ENCODE measurements at regions not wholly inside any gene's neighbourhood (a gene's known extent, or its start where the extent isn't known, plus 50 kb on each side); places are given as distances from the start of the nearest gene placed in this dataset.

GRCh38 chr1:221815660-221816059 lies 73.8 kb upstream of the DUSP10 start:
- Histone ChIP-seq H2AFZ (ENCODE audit: low read length) (no peak overlapping the region), H3K79me2 (ENCODE audit: insufficient read depth, low read length) (no peaks in the 10 kb centered on the region), H3F3A (ENCODE audit: low read depth) (no peaks in the 10 kb centered on the region), H3K36me3 (ENCODE audit: insufficient read depth, low read length) (no peaks in the 10 kb centered on the region), H3K9me2 (replicated peaks; ENCODE audit: low read depth, low read length) (no peaks in the 10 kb centered on the region), H4K20me1 (ENCODE audit: insufficient read depth, low read length, poor library complexity, severe bottlenecking) (no peaks in the 10 kb centered on the region), H3K4me2 (ENCODE audit: low read depth, low read length, poor library complexity, severe bottlenecking) (no peak overlapping the region), H3K9me3 (ENCODE audit: insufficient read depth, low read depth, low read length) (no peaks in the 10 kb centered on the region), H3K4me1 (ENCODE audit: insufficient read depth, low read length, poor library complexity, severe bottlenecking) (peaks cover 9% of the 10 kb centered on the region), H3K4me3 (ENCODE audit: low read length, poor library complexity, severe bottlenecking) (no peak overlapping the region), H3K27me3 (ENCODE audit: insufficient read depth, low read length, poor library complexity, severe bottlenecking) (no peaks in the 10 kb centered on the region), H3K9ac (ENCODE audit: low read depth, low read length, poor library complexity, severe bottlenecking) (no peak overlapping the region)
- TF ChIP-seq EZH2phosphoT487 (IDR thresholded peaks at IDR 0.05; ENCODE audit: borderline replicate concordance): no peak
- no peak for TF ChIP-seq CTCF (conservative IDR thresholded peaks at IDR 0.05; ENCODE audit: low read length)

- Histone ChIP-seq H2AFZ (ENCODE audit: low read length) (no peak overlapping the region), H3K36me3 (ENCODE audit: insufficient read depth, low read length) (no peaks in the 10 kb centered on the region), H3F3A (ENCODE audit: low read depth) (peaks cover 4% of the 10 kb centered on the region), H3K9ac (ENCODE audit: low read depth, low read length, poor library complexity, severe bottlenecking) (no peak overlapping the region), H3K4me2 (ENCODE audit: low read depth, low read length, poor library complexity, severe bottlenecking) (no peak overlapping the region), H3K4me3 (ENCODE audit: low read length, poor library complexity, severe bottlenecking) (no peak overlapping the region), H3K9me3 (ENCODE audit: insufficient read depth, low read depth, low read length) (no peaks in the 10 kb centered on the region), H3K4me1 (ENCODE audit: insufficient read depth, low read length, poor library complexity, severe bottlenecking) (peaks cover 25% of the 10 kb centered on the region), H4K20me1 (ENCODE audit: insufficient read depth, low read length, poor library complexity, severe bottlenecking) (no peaks in the 10 kb centered on the region), H3K9me2 (replicated peaks; ENCODE audit: low read depth, low read length) (no peaks in the 10 kb centered on the region), H3K79me2 (ENCODE audit: insufficient read depth, low read length) (no peaks in the 10 kb centered on the region), H3K27me3 (ENCODE audit: insufficient read depth, low read length, poor library complexity, severe bottlenecking) (no peaks in the 10 kb centered on the region)
- no peak for TF ChIP-seq CTCF (conservative IDR thresholded peaks at IDR 0.05; ENCODE audit: low read length)
- TF ChIP-seq EZH2phosphoT487 (IDR thresholded peaks at IDR 0.05; ENCODE audit: borderline replicate concordance): no peak
Observed at GRCh38 chr1:221813887-221814286, 72.0 kb upstream of the DUSP10 start.

GRCh38 chr1:221812905-221813597 lies 71.2 kb upstream of the DUSP10 start:
- Histone ChIP-seq H3K9me3 (ENCODE audit: insufficient read depth, low read depth, low read length) (no peaks in the 10 kb centered on the region), H3K27me3 (ENCODE audit: insufficient read depth, low read length, poor library complexity, severe bottlenecking) (no peaks in the 10 kb centered on the region), H3K9ac (ENCODE audit: low read depth, low read length, poor library complexity, severe bottlenecking) (no peak overlapping the region), H3K4me3 (ENCODE audit: low read length, poor library complexity, severe bottlenecking) (no peak overlapping the region), H3K9me2 (replicated peaks; ENCODE audit: low read depth, low read length) (no peaks in the 10 kb centered on the region), H4K20me1 (ENCODE audit: insufficient read depth, low read length, poor library complexity, severe bottlenecking) (no peaks in the 10 kb centered on the region), H3K36me3 (ENCODE audit: insufficient read depth, low read length) (no peaks in the 10 kb centered on the region), H3F3A (ENCODE audit: low read depth) (peaks cover 4% of the 10 kb centered on the region), H3K4me1 (ENCODE audit: insufficient read depth, low read length, poor library complexity, severe bottlenecking) (peaks cover 33% of the 10 kb centered on the region), H3K4me2 (ENCODE audit: low read depth, low read length, poor library complexity, severe bottlenecking) (no peak overlapping the region), H2AFZ (ENCODE audit: low read length) (no peak overlapping the region), H3K79me2 (ENCODE audit: insufficient read depth, low read length) (no peaks in the 10 kb centered on the region)
- no peak for TF ChIP-seq EZH2phosphoT487 (IDR thresholded peaks at IDR 0.05; ENCODE audit: borderline replicate concordance)
- TF ChIP-seq CTCF (conservative IDR thresholded peaks at IDR 0.05; ENCODE audit: low read length): no peak
